ENCODE measurements at regions not wholly inside any gene's neighbourhood (a gene's known extent, or its start where the extent isn't known, plus 50 kb on each side); places are given as distances from the start of the nearest gene placed in this dataset.

- no peak for TF ChIP-seq POLR2A (IDR thresholded peaks at IDR 0.05)
- TF ChIP-seq CTCF (IDR thresholded peaks at IDR 0.05), result no peak
Measured at GRCh38 chr19:5287066-5287465, 53.5 kb downstream of the PTPRS start.

Data from right lobe of liver (tissue), 4 donors.